H1 (cell line): ENCODE measurements at regions not wholly inside any gene's neighbourhood (a gene's known extent, or its start where the extent isn't known, plus 50 kb on each side); places are given as distances from the start of the nearest gene placed in this dataset.

Experiments
- CTCF ChIA-PET: fragments of 300-600 bp; sonication (Branson Sonifier 250); formaldehyde crosslinking; loops from one replicate; lab custom pipeline; 2021; ENCODE audit not compliant: partially characterized antibody; lab: Charles Lee
- POLR2A ChIA-PET: fragments of 300-600 bp; sonication (Branson Sonifier 250); formaldehyde crosslinking; loops from one replicate; lab custom pipeline; 2021; ENCODE audit warnings: inconsistent platforms; ENCODE audit not compliant: partially characterized antibody; lab: Charles Lee
- DNase-seq, 2 experiments: peaks; one replicate each; pipeline versions ENCODE4 v3.0.0 to v3.0.0-alpha.2; 2010 to 2022; ENCODE audit warnings: low spot score in 2 of 2, low read depth in 1 of 2, mixed read lengths in 1 of 2
- FAIRE-seq: peaks from 2 replicates; lab custom pipeline; 2011; peaks lifted over from hg19 to GRCh38; lab: Jason Lieb, UNC
- H2AFZ ChIP-seq: 2 replicates; pipeline ENCODE4 v1.8.1; 2012; ENCODE audit warnings: low read length, inconsistent platforms
- H2AK5ac ChIP-seq: 2 replicates; pipeline ENCODE4 v1.6.1; 2013; ENCODE audit warnings: low read depth, low read length
- H2BK120ac ChIP-seq: replicated peaks from 2 replicates; pipeline ENCODE3; 2013; ENCODE audit warnings: low read depth, low read length, inconsistent platforms
- H2BK12ac ChIP-seq: 2 replicates; pipeline ENCODE4 v1.6.1; 2013; ENCODE audit warnings: low read depth, low read length
- H2BK15ac ChIP-seq: 2 replicates; pipeline ENCODE4 v1.6.1; 2013; ENCODE audit warnings: low read length
- H2BK20ac ChIP-seq: 2 replicates; pipeline ENCODE4 v1.6.1; 2013; ENCODE audit warnings: low read length
- H2BK5ac ChIP-seq: 2 replicates; pipeline ENCODE4 v1.6.1; 2013; ENCODE audit warnings: low read depth, low read length
- H3K14ac ChIP-seq: 2 replicates; pipeline ENCODE4 v1.6.1; 2013; ENCODE audit warnings: inconsistent platforms; ENCODE audit not compliant: insufficient read length
- H3K18ac ChIP-seq: 2 replicates; pipeline ENCODE4 v1.6.1; 2013; ENCODE audit warnings: low read length; ENCODE audit errors: extremely low read depth
- H3K23ac ChIP-seq: 2 replicates; pipeline ENCODE4 v1.6.1; 2013; ENCODE audit warnings: inconsistent platforms; ENCODE audit not compliant: insufficient read length
- H3K23me2 ChIP-seq: 2 replicates; pipeline ENCODE4 v1.6.1; 2013; ENCODE audit warnings: low read depth, low read length
- H3K27ac ChIP-seq: 2 replicates; pipeline ENCODE4 v1.6.1; 2011; ENCODE audit warnings: low read depth, low read length, inconsistent platforms
- H3K27me3 ChIP-seq, 4 experiments: replicated peaks in 1 of 4; 1 replicate in 1 of 4; 2 replicates in 3 of 4; pipeline versions ENCODE4 v1.6.1 to v1.8.1; 2011 to 2013; ENCODE audit warnings: low read length in 3 of 4, mild to moderate bottlenecking in 3 of 4, inconsistent platforms in 2 of 4, mixed read lengths in 2 of 4, moderate library complexity in 1 of 4; ENCODE audit not compliant: control insufficient read depth in 3 of 4, insufficient read depth in 3 of 4; ENCODE audit errors: extremely low read depth in 1 of 4
- H3K36me3 ChIP-seq, 4 experiments: 2 replicates each; pipeline versions ENCODE4 v1.6.1 to v1.8.1; 2011 to 2013; ENCODE audit warnings: mild to moderate bottlenecking in 4 of 4, low read length in 3 of 4, moderate library complexity in 2 of 4, control low read depth in 1 of 4, inconsistent platforms in 1 of 4; ENCODE audit not compliant: insufficient read depth in 4 of 4, control insufficient read depth in 2 of 4
- H3K4ac ChIP-seq: replicated peaks from 2 replicates; pipeline ENCODE3; 2013; ENCODE audit warnings: low read length, low read depth, mixed read lengths, inconsistent platforms; ENCODE audit not compliant: insufficient read length
- H3K4me1 ChIP-seq, 4 experiments: replicated peaks in 1 of 4; 1 replicate in 1 of 4; 2 replicates in 3 of 4; pipeline versions ENCODE4 v1.6.1 to v1.8.1; 2011 to 2013; ENCODE audit warnings: low read length in 3 of 4, inconsistent platforms in 2 of 4, mixed read lengths in 1 of 4; ENCODE audit not compliant: insufficient read depth in 4 of 4, control insufficient read depth in 3 of 4
- H3K4me2 ChIP-seq, 2 experiments: 2 replicates each; pipeline versions ENCODE4 v1.6.1 to v1.8.1; 2011 to 2013; ENCODE audit warnings: low read depth in 2 of 2, low read length in 2 of 2, control low read depth in 1 of 2, inconsistent platforms in 1 of 2, mild to moderate bottlenecking in 1 of 2; ENCODE audit not compliant: insufficient read depth in 1 of 2
- H3K4me3 ChIP-seq, 4 experiments: fragments of 200-600, 300-600 bp in 1 of 4; sonication (generic), shearing (Covaris generic), sonication (Bioruptor Twin) in 1 of 4; 2 replicates each; pipeline versions ENCODE4 v1.5.1 to v1.8.1; 2011 to 2016; ENCODE audit warnings: low read length in 4 of 4, low read depth in 3 of 4, control low read depth in 2 of 4, inconsistent platforms in 2 of 4, mild to moderate bottlenecking in 2 of 4, mixed read lengths in 1 of 4, moderate library complexity in 1 of 4; ENCODE audit not compliant: insufficient read depth in 2 of 4; ENCODE audit errors: extremely low read depth in 1 of 4
- H3K56ac ChIP-seq: replicated peaks from 2 replicates; pipeline ENCODE3; 2013; ENCODE audit warnings: low read depth, mild to moderate bottlenecking, mixed read lengths, low read length, inconsistent platforms; ENCODE audit not compliant: insufficient read length
- H3K79me1 ChIP-seq: 2 replicates; pipeline ENCODE4 v1.6.1; 2013; ENCODE audit warnings: low read depth, low read length, control low read depth
- H3K79me2 ChIP-seq, 2 experiments: 2 replicates each; pipeline versions ENCODE4 v1.6.1 to v1.8.1; 2012 to 2013; ENCODE audit warnings: low read length in 2 of 2, mild to moderate bottlenecking in 2 of 2, inconsistent platforms in 1 of 2; ENCODE audit not compliant: insufficient read depth in 2 of 2, control insufficient read depth in 1 of 2
- H3K9ac ChIP-seq, 4 experiments: replicated peaks in 1 of 4; 1 replicate in 1 of 4; 2 replicates in 3 of 4; pipeline versions ENCODE4 v1.6.1 to v1.8.1; 2011 to 2013; ENCODE audit warnings: low read depth in 3 of 4, low read length in 3 of 4, control low read depth in 2 of 4, mild to moderate bottlenecking in 2 of 4, moderate library complexity in 2 of 4, inconsistent platforms in 1 of 4; ENCODE audit errors: extremely low read depth in 1 of 4
- H3K9me3 ChIP-seq, 2 experiments: 2 replicates each; pipeline versions ENCODE4 v1.6.1 to v1.8.1; 2012 to 2013; ENCODE audit warnings: mild to moderate bottlenecking in 2 of 2, moderate library complexity in 2 of 2, control low read depth in 1 of 2, inconsistent platforms in 1 of 2, low read depth in 1 of 2, low read length in 1 of 2, mixed read lengths in 1 of 2; ENCODE audit not compliant: insufficient read depth in 2 of 2
- H4K20me1 ChIP-seq, 2 experiments: replicated peaks in 1 of 2; 2 replicates each; pipeline versions ENCODE3 to v1.8.1; 2011 to 2013; ENCODE audit warnings: inconsistent platforms in 2 of 2, low read length in 2 of 2, mild to moderate bottlenecking in 1 of 2; ENCODE audit not compliant: insufficient read depth in 2 of 2, control insufficient read depth in 1 of 2
- H4K5ac ChIP-seq: 2 replicates; pipeline ENCODE4 v1.6.1; 2013; ENCODE audit warnings: low read length, low read depth, mixed read lengths, inconsistent platforms; ENCODE audit not compliant: insufficient read length
- H4K8ac ChIP-seq: 2 replicates; pipeline ENCODE4 v1.8.0; 2013; ENCODE audit warnings: mild to moderate bottlenecking, moderate library complexity, low read length, inconsistent platforms; ENCODE audit not compliant: insufficient read depth; ENCODE audit errors: extremely low read depth
- H4K91ac ChIP-seq: replicated peaks from 2 replicates; pipeline ENCODE3; 2013; ENCODE audit warnings: low read length, mixed read lengths, inconsistent platforms; ENCODE audit not compliant: insufficient read length
- CBX8 ChIP-seq: fragments of 300-800, 300-1000 bp; sonication (generic); IDR thresholded peaks from 2 replicates; pipeline ENCODE4 v1.7.1; 2016; ENCODE audit warnings: low read depth, low read length, borderline replicate concordance
- CTCF ChIP-seq, 3 experiments: IDR thresholded peaks; 1 replicate in 2 of 3; 2 replicates in 1 of 3; pipeline versions ENCODE4 v1.5.1 to v1.6.1; 2011; ENCODE audit warnings: low read length in 3 of 3, mild to moderate bottlenecking in 3 of 3, inconsistent platforms in 2 of 3, low read depth in 1 of 3, moderate library complexity in 1 of 3; ENCODE audit not compliant: insufficient read depth in 1 of 3; ENCODE audit errors: control extremely low read depth in 1 of 3
- E2F6 ChIP-seq: IDR thresholded peaks from 2 replicates; pipeline ENCODE4 v1.6.1; 2012; ENCODE audit warnings: inconsistent platforms
- GABPA ChIP-seq: IDR thresholded peaks from 2 replicates; pipeline ENCODE4 v1.6.1; 2011; ENCODE audit warnings: mild to moderate bottlenecking, low read length, moderate library complexity, borderline replicate concordance; ENCODE audit not compliant: insufficient read depth
- JUN ChIP-seq: IDR thresholded peaks from 2 replicates; pipeline ENCODE4 v1.6.1; 2011; ENCODE audit warnings: low read depth, mild to moderate bottlenecking, improper control_type of control experiment, low read length
- POU5F1 ChIP-seq: IDR thresholded peaks from 2 replicates; pipeline ENCODE4 v1.6.1; 2011; ENCODE audit warnings: low read depth, mild to moderate bottlenecking, low read length, moderate library complexity
- RBBP5 ChIP-seq: IDR thresholded peaks from 2 replicates; pipeline ENCODE4 v1.7.1; 2012; ENCODE audit warnings: low read depth, mild to moderate bottlenecking, inconsistent platforms, low read length, moderate library complexity, borderline replicate concordance
- RFX5 ChIP-seq: IDR thresholded peaks from 2 replicates; pipeline ENCODE4 v1.6.1; 2011; ENCODE audit warnings: low read depth, low read length, improper control_type of control experiment, borderline replicate concordance
- SAP30 ChIP-seq: fragments of 300-600 bp; sonication (generic); IDR thresholded peaks from 2 replicates; pipeline ENCODE4 v1.7.1; 2012; ENCODE audit warnings: low read length, moderate library complexity, mild to moderate bottlenecking, inconsistent platforms; ENCODE audit not compliant: insufficient read depth, insufficient replicate concordance
- SIN3A ChIP-seq, 2 experiments: IDR thresholded peaks in 1 of 2; conservative IDR thresholded peaks in 1 of 2; 2 replicates each; pipeline ENCODE4 v1.6.1; 2011 to 2012; ENCODE audit warnings: low read length in 2 of 2, improper control_type of control experiment in 1 of 2, low read depth in 1 of 2, mild to moderate bottlenecking in 1 of 2
- WGBS, 2 experiments: shearing (Covaris generic) in 1 of 2; methylation state at CpG; one replicate each; pipeline versions ENCODE4 v1.1.6 to v1.1.7; 2013 to 2015; ENCODE audit warnings: low lambda C conversion rate in 2 of 2, mixed read lengths in 2 of 2, inconsistent platforms in 1 of 2, low coverage in 1 of 2, missing lambda C conversion rate in 1 of 2; ENCODE audit not compliant: insufficient replicate concordance in 2 of 2, insufficient coverage in 1 of 2, insufficient read length in 1 of 2; ENCODE audit errors: extremely low coverage in 1 of 2, missing lambda C conversion rate in 1 of 2; 5-methylcytosine and 5-hydroxymethylcytosine counted together

GRCh38 chr4:124481123-124481522 lies 231.4 kb downstream of the ANKRD50 start:
- POLR2A ChIA-PET, result no interaction called here
- Histone ChIP-seq H2BK12ac (no peak overlapping the region), H2AK5ac (no peak overlapping the region), H2BK120ac (peak overlapping the region; percentile 3), H2BK15ac (no peak overlapping the region), H3K4ac (no peak overlapping the region), H3K9ac (no peak overlapping the region), H3K56ac (no peak overlapping the region), H4K91ac (no peak overlapping the region), H2AFZ (0 out of 2 replicates have a peak overlapping the region, but pooled peaks have one; percentile 57), H3K27ac (no peak overlapping the region), H2BK5ac (no peak overlapping the region), H3K27me3 (peaks cover 0 to 1% (median 0%) of the 10 kb centered on the region in 4 experiments; a peak in 1 of 7 replicates), H3K79me1 (no peaks in the 10 kb centered on the region), H4K8ac (no peak overlapping the region), H4K20me1 (no peaks in the 10 kb centered on the region), H3K9me3 (peaks cover 0 to under 1% of the 10 kb centered on the region in 2 experiments; a peak in 1 of 4 replicates), H4K5ac (no peak overlapping the region), H3K79me2 (no peaks in the 10 kb centered on the region), H3K4me2 (no peak overlapping the region), H3K18ac (no peak overlapping the region), H3K23me2 (no peaks in the 10 kb centered on the region), H3K4me1 (peaks cover 0 to 7% (median 3%) of the 10 kb centered on the region in 4 experiments; a peak in 4 of 7 replicates), H2BK20ac (no peak overlapping the region), H3K36me3 (no peaks in the 10 kb centered on the region), H3K14ac (no peak overlapping the region), H3K23ac (no peak overlapping the region), H3K4me3 (no peak overlapping the region)
- no peak for FAIRE-seq
- no peak for DNase-seq
- WGBS, 2 experiments, result 90% methylated on average over 3 of the region's 3 CpGs; no CpG with 5 or more reads in 1 of the 2 experiments
- CTCF ChIA-PET, result interaction anchor here (0.6 to 1.3 kb wide), 2 partner anchors 21 to 36 kb away, joined by 3 read pairs; no protein-coding TSS in a partner anchor
- TF ChIP-seq SIN3A (conservative IDR thresholded peaks at IDR 0.05 in 1 of 2, IDR thresholded peaks at IDR 0.05 in 1 of 2; ENCODE audit: low read depth in 1 of 2, low read length in 2 of 2), result no peak
- TF ChIP-seq GABPA, result no peak
- no peak for TF ChIP-seq JUN
- no peak for TF ChIP-seq SAP30
- TF ChIP-seq CTCF (IDR thresholded peaks at IDR 0.05; ENCODE audit: control extremely low read depth in 1 of 3, insufficient read depth in 1 of 3, low read depth in 1 of 3, low read length in 3 of 3), result no peak
- TF ChIP-seq E2F6, result no peak
- TF ChIP-seq RBBP5, result no peak
- TF ChIP-seq CBX8, result no peak
- no peak for TF ChIP-seq RFX5
- TF ChIP-seq POU5F1, result no peak
